Smooth muscle cell (in vitro differentiated cells): ENCODE measurements at regions not wholly inside any gene's neighbourhood (a gene's known extent, or its start where the extent isn't known, plus 50 kb on each side); places are given as distances from the start of the nearest gene placed in this dataset.

ENCODE experiments used
- DNase-seq: peaks from one replicate; lab custom pipeline; 2025; ENCODE audit not compliant: unreplicated experiment; lab: John Stamatoyannopoulos, UW
- H2AFZ ChIP-seq: fragments of 200-600 bp; sonication (generic); 2 replicates; pipeline ENCODE4 v1.6.0; 2016; ENCODE audit warnings: antibody characterized with exemption, low read depth, mild to moderate bottlenecking
- H3F3A ChIP-seq: fragments of 200-600 bp; sonication (generic); 2 replicates; pipeline ENCODE4 v1.6.0; 2017; ENCODE audit warnings: antibody characterized with exemption, low read depth
- H3K27ac ChIP-seq: fragments of 200-600 bp; sonication (generic); 2 replicates; pipeline ENCODE4 v1.5.1; 2016; ENCODE audit warnings: low read depth, mild to moderate bottlenecking
- H3K27me3 ChIP-seq: fragments of 200-600 bp; sonication (generic); 2 replicates; pipeline ENCODE4 v1.6.1; 2016; ENCODE audit warnings: low read depth, mild to moderate bottlenecking
- H3K36me3 ChIP-seq: fragments of 200-600 bp; sonication (generic); 2 replicates; pipeline ENCODE4 v1.5.1; 2016; ENCODE audit warnings: low read depth
- H3K4me1 ChIP-seq: fragments of 200-600 bp; sonication (generic); 2 replicates; pipeline ENCODE4 v1.5.1; 2016; ENCODE audit warnings: low read depth
- H3K4me2 ChIP-seq: fragments of 200-600 bp; sonication (generic); 2 replicates; pipeline ENCODE4 v1.6.0; 2016; ENCODE audit warnings: mild to moderate bottlenecking
- H3K4me3 ChIP-seq: fragments of 200-600 bp; sonication (generic); 2 replicates; pipeline ENCODE4 v1.5.1; 2016; ENCODE audit warnings: mild to moderate bottlenecking
- H3K79me2 ChIP-seq: fragments of 200-600 bp; sonication (generic); 2 replicates; pipeline ENCODE4 v1.6.0; 2016; ENCODE audit warnings: low read depth, mild to moderate bottlenecking
- H3K9ac ChIP-seq: fragments of 200-600 bp; sonication (generic); 2 replicates; pipeline ENCODE4 v1.6.0; 2016; ENCODE audit warnings: low read depth
- H3K9me3 ChIP-seq: fragments of 200-600 bp; sonication (generic); replicated peaks from 2 replicates; pipeline ENCODE4 v1.5.1; 2016; ENCODE audit warnings: low read depth
- H4K20me1 ChIP-seq: fragments of 200-600 bp; sonication (generic); 2 replicates; pipeline ENCODE4 v1.6.0; 2016; ENCODE audit warnings: low read depth
- CTCF ChIP-seq: fragments of 200-600 bp; sonication (generic); IDR thresholded peaks from 2 replicates; pipeline ENCODE4 v1.5.1; 2017; ENCODE audit warnings: borderline replicate concordance, mild to moderate bottlenecking, antibody characterized with exemption; ENCODE audit not compliant: insufficient read depth, poor library complexity, severe bottlenecking
- WGBS: methylation state at CpG from one replicate; pipeline ENCODE4 v1.1.7; 2016; ENCODE audit warnings: low lambda C conversion rate; 5-methylcytosine and 5-hydroxymethylcytosine counted together

GRCh38 chr2:128550801-128551416, 232.2 kb upstream of the HS6ST1 start:
- Histone ChIP-seq H4K20me1 (no peaks in the 10 kb centered on the region), H3K9me3 (no peaks in the 10 kb centered on the region), H3F3A (no peaks in the 10 kb centered on the region), H3K9ac (no peak overlapping the region), H3K79me2 (no peaks in the 10 kb centered on the region), H3K27me3 (no peaks in the 10 kb centered on the region), H3K4me2 (no peak overlapping the region), H3K27ac (no peak overlapping the region), H3K4me3 (no peak overlapping the region), H3K4me1 (peaks cover 7% of the 10 kb centered on the region), H2AFZ (no peak overlapping the region), H3K36me3 (no peaks in the 10 kb centered on the region)
- DNase-seq = no peak
- 98% methylated on average over 9 of the region's 9 CpGs for WGBS
- TF ChIP-seq CTCF = no peak

GRCh38 chr2:128551435-128551834, 232.8 kb upstream of the HS6ST1 start:
- H3F3A ChIP-seq = no peaks in the 10 kb centered on the region
- DNase-seq = no peak
- no peaks in the 10 kb centered on the region for H3K79me2 ChIP-seq
- no peak overlapping the region for H3K4me3 ChIP-seq
- no peaks in the 10 kb centered on the region for H3K27me3 ChIP-seq
- H3K27ac ChIP-seq = no peak overlapping the region
- no peak overlapping the region for H2AFZ ChIP-seq
- H3K9ac ChIP-seq = no peak overlapping the region
- H4K20me1 ChIP-seq = no peaks in the 10 kb centered on the region
- WGBS = 92% methylated on average over 7 of the region's 7 CpGs
- no peaks in the 10 kb centered on the region for H3K9me3 ChIP-seq
- H3K4me2 ChIP-seq = no peak overlapping the region
- no peak for TF ChIP-seq CTCF
- no peaks in the 10 kb centered on the region for H3K36me3 ChIP-seq
- peaks cover 7% of the 10 kb centered on the region for H3K4me1 ChIP-seq

- WGBS = 89% methylated on average over 8 of the region's 8 CpGs
- Histone ChIP-seq H3K36me3 (no peaks in the 10 kb centered on the region), H3K4me3 (no peak overlapping the region), H3K4me1 (peaks cover 7% of the 10 kb centered on the region), H3K9me3 (no peaks in the 10 kb centered on the region), H3K27me3 (no peaks in the 10 kb centered on the region), H2AFZ (no peak overlapping the region), H3K4me2 (no peak overlapping the region), H3K27ac (no peak overlapping the region), H3K79me2 (no peaks in the 10 kb centered on the region), H3F3A (no peaks in the 10 kb centered on the region), H4K20me1 (no peaks in the 10 kb centered on the region), H3K9ac (no peak overlapping the region)
- DNase-seq = no peak
- TF ChIP-seq CTCF = no peak
Observed at GRCh38 chr2:128552141-128552805, 233.6 kb upstream of the HS6ST1 start.
